ENCODE measurements at regions not wholly inside any gene's neighbourhood (a gene's known extent, or its start where the extent isn't known, plus 50 kb on each side); places are given as distances from the start of the nearest gene placed in this dataset.

GRCh38 chr9:107868186-107868585 is 378.6 kb upstream of the KLF4 start:
- no peak for TF ChIP-seq CTCF (IDR thresholded peaks at IDR 0.05)
- no peak for TF ChIP-seq POLR2A (IDR thresholded peaks at IDR 0.05)
